Trophoblast cell (in vitro differentiated cells and primary cell): ENCODE measurements at regions not wholly inside any gene's neighbourhood (a gene's known extent, or its start where the extent isn't known, plus 50 kb on each side); places are given as distances from the start of the nearest gene placed in this dataset.

Source experiments
- DNase-seq, 2 donors: peaks; one replicate each; pipeline ENCODE4 v3.0.0-alpha.2; 2016
- H2AFZ ChIP-seq: 2 replicates; pipeline ENCODE4 v1.6.1; 2013; ENCODE audit warnings: low read length, moderate library complexity, mild to moderate bottlenecking; ENCODE audit not compliant: insufficient read depth, poor library complexity
- H2AK5ac ChIP-seq: 2 replicates; pipeline ENCODE4 v1.6.1; 2013; ENCODE audit warnings: mild to moderate bottlenecking, low read length
- H2BK120ac ChIP-seq: 2 replicates; pipeline ENCODE4 v1.6.1; 2013; ENCODE audit warnings: low read length, mild to moderate bottlenecking, moderate library complexity; ENCODE audit not compliant: insufficient read depth, poor library complexity
- H2BK12ac ChIP-seq: 2 replicates; pipeline ENCODE4 v1.6.1; 2013; ENCODE audit warnings: mild to moderate bottlenecking, low read length, moderate library complexity
- H2BK5ac ChIP-seq: 2 replicates; pipeline ENCODE4 v1.6.1; 2013; ENCODE audit warnings: low read length, low read depth, moderate library complexity, mild to moderate bottlenecking; ENCODE audit not compliant: poor library complexity
- H3K14ac ChIP-seq: 2 replicates; pipeline ENCODE4 v1.6.1; 2013; ENCODE audit warnings: mild to moderate bottlenecking, low read length
- H3K18ac ChIP-seq: 2 replicates; pipeline ENCODE4 v1.6.1; 2013; ENCODE audit warnings: mild to moderate bottlenecking, low read length
- H3K23ac ChIP-seq: 2 replicates; pipeline ENCODE4 v1.6.1; 2013; ENCODE audit warnings: low read length
- H3K27ac ChIP-seq: 2 replicates; pipeline ENCODE4 v1.5.1; 2013; ENCODE audit warnings: low read depth, mild to moderate bottlenecking, inconsistent platforms, low read length, moderate library complexity
- H3K27me3 ChIP-seq: 2 replicates; pipeline ENCODE4 v1.6.1; 2013; ENCODE audit warnings: inconsistent platforms, mild to moderate bottlenecking, low read length, moderate library complexity; ENCODE audit not compliant: insufficient read depth
- H3K36me3 ChIP-seq, 2 experiments: 1 replicate in 1 of 2; 2 replicates in 1 of 2; pipeline ENCODE4 v1.6.1; 2013; ENCODE audit warnings: low read length in 2 of 2, mild to moderate bottlenecking in 2 of 2, moderate library complexity in 1 of 2; ENCODE audit not compliant: insufficient read depth in 2 of 2, control insufficient read depth in 1 of 2
- H3K4ac ChIP-seq: 2 replicates; pipeline ENCODE4 v1.6.1; 2013; ENCODE audit warnings: low read depth, mild to moderate bottlenecking, low read length, moderate library complexity
- H3K4me1 ChIP-seq, 2 experiments: 1 replicate in 1 of 2; 2 replicates in 1 of 2; pipeline ENCODE4 v1.6.1; 2013; ENCODE audit warnings: low read length in 2 of 2, mild to moderate bottlenecking in 2 of 2, moderate library complexity in 1 of 2; ENCODE audit not compliant: insufficient read depth in 2 of 2, control insufficient read depth in 1 of 2
- H3K4me2 ChIP-seq: 2 replicates; pipeline ENCODE4 v1.6.1; 2013; ENCODE audit warnings: inconsistent platforms, mild to moderate bottlenecking, low read length, moderate library complexity
- H3K4me3 ChIP-seq: 2 replicates; pipeline ENCODE4 v1.5.1; 2013; ENCODE audit warnings: mild to moderate bottlenecking, low read depth, low read length, inconsistent platforms
- H3K79me1 ChIP-seq: one replicate; pipeline ENCODE4 v1.6.1; 2013; ENCODE audit warnings: low read length
- H3K79me2 ChIP-seq: 2 replicates; pipeline ENCODE4 v1.6.1; 2013; ENCODE audit warnings: low read length, mild to moderate bottlenecking; ENCODE audit not compliant: control insufficient read depth, insufficient read depth, poor library complexity
- H3K9ac ChIP-seq: 2 replicates; pipeline ENCODE4 v1.6.1; 2013; ENCODE audit warnings: mild to moderate bottlenecking, low read length
- H3K9me3 ChIP-seq: 2 replicates; pipeline ENCODE4 v1.6.1; 2013; ENCODE audit warnings: low read depth, mild to moderate bottlenecking, control low read depth, inconsistent platforms, low read length; ENCODE audit not compliant: insufficient read depth
- H4K12ac ChIP-seq: 2 replicates; pipeline ENCODE4 v1.6.1; 2013; ENCODE audit warnings: low read depth, mild to moderate bottlenecking, low read length, moderate library complexity
- H4K8ac ChIP-seq: 2 replicates; pipeline ENCODE4 v1.6.1; 2013; ENCODE audit warnings: low read depth, mild to moderate bottlenecking, low read length, moderate library complexity
- H4K91ac ChIP-seq: one replicate; pipeline ENCODE4 v1.6.1; 2013; ENCODE audit warnings: low read depth, mild to moderate bottlenecking, low read length, moderate library complexity
- WGBS: extraction: QIAGEN DNeasy Blood & Tissue Kit; methylation state at CpG from one replicate; pipeline ENCODE4 v1.1.7; 2013; ENCODE audit warnings: missing lambda C conversion rate; ENCODE audit not compliant: insufficient read length, insufficient coverage; ENCODE audit errors: extremely low coverage; 5-methylcytosine and 5-hydroxymethylcytosine counted together

- Histone ChIP-seq H4K91ac (no peak overlapping the region), H2BK120ac (no peak overlapping the region), H3K4me2 (no peak overlapping the region), H2BK12ac (no peak overlapping the region), H4K8ac (no peak overlapping the region), H3K9ac (no peak overlapping the region), H3K27ac (no peak overlapping the region), H4K12ac (no peak overlapping the region), H3K79me2 (no peaks in the 10 kb centered on the region), H2AK5ac (no peak overlapping the region), H2AFZ (no peak overlapping the region), H3K4ac (no peak overlapping the region), H3K79me1 (no peaks in the 10 kb centered on the region), H3K4me1 (peaks cover 0 to 3% of the 10 kb centered on the region in 2 experiments), H3K18ac (no peak overlapping the region), H3K36me3 (no peaks in the 10 kb centered on the region), H3K23ac (no peak overlapping the region), H3K9me3 (no peaks in the 10 kb centered on the region), H3K4me3 (no peak overlapping the region), H3K27me3 (no peaks in the 10 kb centered on the region), H2BK5ac (no peak overlapping the region), H3K14ac (no peak overlapping the region)
- DNase-seq, result no peak
- no CpG with 5 or more reads among the region's 1 CpG for WGBS
These were observed 169.4 kb upstream of the PRNP start for GRCh38 chr20:4516876-4517275.

- H3K4me1 ChIP-seq, result peaks cover 0 to 3% of the 10 kb centered on the region in 2 experiments
- H3K79me2 ChIP-seq, result no peaks in the 10 kb centered on the region
- H2AK5ac ChIP-seq, result no peak overlapping the region
- no peaks in the 10 kb centered on the region for H3K27me3 ChIP-seq
- no peak overlapping the region for H4K8ac ChIP-seq
- H3K23ac ChIP-seq, result no peak overlapping the region
- H3K9ac ChIP-seq, result no peak overlapping the region
- H3K14ac ChIP-seq, result no peak overlapping the region
- H3K9me3 ChIP-seq, result no peaks in the 10 kb centered on the region
- no peak overlapping the region for H4K91ac ChIP-seq
- no peak overlapping the region for H2BK5ac ChIP-seq
- H3K4me3 ChIP-seq, result no peak overlapping the region
- no peaks in the 10 kb centered on the region for H3K36me3 ChIP-seq
- H2AFZ ChIP-seq, result no peak overlapping the region
- no peak overlapping the region for H2BK120ac ChIP-seq
- no peak overlapping the region for H3K4me2 ChIP-seq
- H3K27ac ChIP-seq, result no peak overlapping the region
- no peaks in the 10 kb centered on the region for H3K79me1 ChIP-seq
- H4K12ac ChIP-seq, result no peak overlapping the region
- H3K4ac ChIP-seq, result no peak overlapping the region
- H3K18ac ChIP-seq, result no peak overlapping the region
- no peak for DNase-seq
- H2BK12ac ChIP-seq, result no peak overlapping the region
These were observed 172.5 kb upstream of the PRNP start for GRCh38 chr20:4513720-4514119.

- H2BK12ac ChIP-seq, result no peak overlapping the region
- no peak overlapping the region for H3K23ac ChIP-seq
- no peak overlapping the region for H4K8ac ChIP-seq
- H4K91ac ChIP-seq, result no peak overlapping the region
- H2BK120ac ChIP-seq, result no peak overlapping the region
- H3K14ac ChIP-seq, result no peak overlapping the region
- no peak overlapping the region for H2AFZ ChIP-seq
- H3K27ac ChIP-seq, result no peak overlapping the region
- H4K12ac ChIP-seq, result no peak overlapping the region
- H2AK5ac ChIP-seq, result no peak overlapping the region
- H2BK5ac ChIP-seq, result no peak overlapping the region
- no peaks in the 10 kb centered on the region for H3K36me3 ChIP-seq
- H3K9me3 ChIP-seq, result no peaks in the 10 kb centered on the region
- peaks cover 0 to 3% of the 10 kb centered on the region in 2 experiments for H3K4me1 ChIP-seq
- H3K9ac ChIP-seq, result no peak overlapping the region
- no peak overlapping the region for H3K4me2 ChIP-seq
- H3K79me2 ChIP-seq, result no peaks in the 10 kb centered on the region
- WGBS, result no CpG with 5 or more reads among the region's 3 CpGs
- H3K4ac ChIP-seq, result no peak overlapping the region
- no peak overlapping the region for H3K4me3 ChIP-seq
- peak in 1 of 2 donors; percentile 70 for DNase-seq
- no peaks in the 10 kb centered on the region for H3K27me3 ChIP-seq
- H3K18ac ChIP-seq, result no peak overlapping the region
- H3K79me1 ChIP-seq, result no peaks in the 10 kb centered on the region
These were observed 173.2 kb upstream of the PRNP start for GRCh38 chr20:4512891-4513550.

- no peak overlapping the region for H3K4me2 ChIP-seq
- no peak overlapping the region for H2BK12ac ChIP-seq
- no peak overlapping the region for H3K27ac ChIP-seq
- H3K79me1 ChIP-seq, result no peaks in the 10 kb centered on the region
- no peak overlapping the region for H3K14ac ChIP-seq
- no peak overlapping the region for H3K4ac ChIP-seq
- H4K12ac ChIP-seq, result no peak overlapping the region
- no peak for DNase-seq
- H3K4me1 ChIP-seq, result no peaks in the 10 kb centered on the region
- no peak overlapping the region for H4K91ac ChIP-seq
- no peaks in the 10 kb centered on the region for H3K79me2 ChIP-seq
- H3K4me3 ChIP-seq, result no peak overlapping the region
- H3K18ac ChIP-seq, result no peak overlapping the region
- no peaks in the 10 kb centered on the region for H3K27me3 ChIP-seq
- no peak overlapping the region for H3K23ac ChIP-seq
- H2AK5ac ChIP-seq, result no peak overlapping the region
- no peak overlapping the region for H4K8ac ChIP-seq
- H3K36me3 ChIP-seq, result no peaks in the 10 kb centered on the region
- no peak overlapping the region for H2AFZ ChIP-seq
- WGBS, result no CpG with 5 or more reads among the region's 1 CpG
- H2BK120ac ChIP-seq, result no peak overlapping the region
- H3K9ac ChIP-seq, result no peak overlapping the region
- H2BK5ac ChIP-seq, result no peak overlapping the region
- H3K9me3 ChIP-seq, result no peaks in the 10 kb centered on the region
These were observed 174.5 kb upstream of the PRNP start for GRCh38 chr20:4511776-4512175.
